H9 (cell line): ENCODE measurements at regions not wholly inside any gene's neighbourhood (a gene's known extent, or its start where the extent isn't known, plus 50 kb on each side); places are given as distances from the start of the nearest gene placed in this dataset.
"Not testable (repeated sequence)": the region's sequence is repeated elsewhere in the genome, so short reads cannot be mapped to it uniquely, and the experiment has no call there.

ENCODE experiments used
- DNase-seq: peaks from one replicate; pipeline ENCODE4 v3.0.0-alpha.2; 2017
- H2AFZ ChIP-seq: one replicate; pipeline ENCODE4 v1.6.1; 2013; ENCODE audit warnings: mild to moderate bottlenecking, low read length, control low read depth, moderate library complexity
- H2AK5ac ChIP-seq: 2 replicates; pipeline ENCODE4 v1.6.1; 2013; ENCODE audit warnings: low read length, control low read depth, mixed read lengths; ENCODE audit not compliant: insufficient read length
- H2BK120ac ChIP-seq: one replicate; pipeline ENCODE4 v1.6.1; 2013; ENCODE audit warnings: low read depth, mild to moderate bottlenecking, low read length, control low read depth, inconsistent platforms; ENCODE audit not compliant: poor library complexity, severe bottlenecking
- H2BK12ac ChIP-seq: 2 replicates; pipeline ENCODE4 v1.6.1; 2013; ENCODE audit warnings: low read length, control low read depth, mixed read lengths, low read depth; ENCODE audit not compliant: insufficient read length
- H2BK15ac ChIP-seq: 2 replicates; pipeline ENCODE4 v1.6.1; 2013; ENCODE audit warnings: low read depth, low read length, control low read depth
- H2BK20ac ChIP-seq: one replicate; pipeline ENCODE4 v1.6.1; 2013; ENCODE audit warnings: low read depth, mild to moderate bottlenecking, low read length, control low read depth, inconsistent platforms; ENCODE audit not compliant: poor library complexity, severe bottlenecking
- H2BK5ac ChIP-seq: 2 replicates; pipeline ENCODE4 v1.6.1; 2013; ENCODE audit warnings: low read length, control low read depth, mixed read lengths; ENCODE audit not compliant: insufficient read length
- H3K14ac ChIP-seq: 2 replicates; pipeline ENCODE4 v1.6.1; 2013; ENCODE audit warnings: low read length, control low read depth; ENCODE audit not compliant: insufficient read depth
- H3K18ac ChIP-seq: 2 replicates; pipeline ENCODE4 v1.6.1; 2013; ENCODE audit warnings: low read depth, mild to moderate bottlenecking, mixed read lengths, low read length, control low read depth; ENCODE audit not compliant: insufficient read length
- H3K23ac ChIP-seq: 2 replicates; pipeline ENCODE4 v1.6.1; 2013; ENCODE audit warnings: low read length, control low read depth, mixed read lengths, low read depth; ENCODE audit not compliant: insufficient read length
- H3K23me2 ChIP-seq: 2 replicates; pipeline ENCODE4 v1.6.1; 2013; ENCODE audit warnings: low read depth, mild to moderate bottlenecking, mixed read lengths, low read length, control low read depth; ENCODE audit not compliant: insufficient read length, poor library complexity, severe bottlenecking
- H3K27ac ChIP-seq: 2 replicates; pipeline ENCODE4 v1.5.1; 2013; ENCODE audit warnings: low read length, control low read depth, mixed read lengths, low read depth; ENCODE audit not compliant: insufficient read length
- H3K27me3 ChIP-seq: 2 replicates; pipeline ENCODE4 v1.6.1; 2013; ENCODE audit warnings: low read length, control low read depth, inconsistent platforms; ENCODE audit not compliant: insufficient read depth
- H3K4ac ChIP-seq: 2 replicates; pipeline ENCODE4 v1.6.1; 2013; ENCODE audit warnings: low read depth, mild to moderate bottlenecking, control low read depth, inconsistent platforms, low read length, moderate library complexity
- H3K4me1 ChIP-seq: 2 replicates; pipeline ENCODE4 v1.6.1; 2013; ENCODE audit warnings: low read length, control low read depth, inconsistent platforms; ENCODE audit not compliant: insufficient read depth
- H3K4me2 ChIP-seq: 2 replicates; pipeline ENCODE4 v1.6.1; 2013; ENCODE audit warnings: low read length, control low read depth, mixed read lengths; ENCODE audit not compliant: insufficient read length, insufficient read depth
- H3K56ac ChIP-seq: 2 replicates; pipeline ENCODE4 v1.6.1; 2013; ENCODE audit warnings: low read depth, mild to moderate bottlenecking, mixed read lengths, low read length, control low read depth; ENCODE audit not compliant: insufficient read length
- H3K79me1 ChIP-seq: 2 replicates; pipeline ENCODE4 v1.6.1; 2013; ENCODE audit warnings: low read depth, mild to moderate bottlenecking, moderate library complexity, low read length, control low read depth, inconsistent platforms; ENCODE audit not compliant: insufficient read depth, poor library complexity, severe bottlenecking
- H3K79me2 ChIP-seq: 2 replicates; pipeline ENCODE4 v1.6.1; 2013; ENCODE audit warnings: low read length, control low read depth, inconsistent platforms; ENCODE audit not compliant: insufficient read depth
- H3K9ac ChIP-seq: 2 replicates; pipeline ENCODE4 v1.6.1; 2013; ENCODE audit warnings: low read length, control low read depth, mixed read lengths; ENCODE audit not compliant: insufficient read length; ENCODE audit errors: extremely low read depth
- H3K9me3 ChIP-seq: one replicate; pipeline ENCODE4 v1.6.1; 2013; ENCODE audit warnings: low read depth, low read length, inconsistent platforms; ENCODE audit not compliant: control insufficient read depth
- H3T11ph ChIP-seq: one replicate; pipeline ENCODE4 v1.6.1; 2013; ENCODE audit warnings: mild to moderate bottlenecking, low read length, control low read depth, inconsistent platforms
- H4K20me1 ChIP-seq: one replicate; pipeline ENCODE4 v1.6.1; 2013; ENCODE audit not compliant: control insufficient read depth, insufficient read length, insufficient read depth
- H4K5ac ChIP-seq: 2 replicates; pipeline ENCODE4 v1.6.1; 2013; ENCODE audit warnings: low read depth, mild to moderate bottlenecking, mixed read lengths, low read length, control low read depth; ENCODE audit not compliant: insufficient read length
- H4K8ac ChIP-seq: replicated peaks from 2 replicates; pipeline ENCODE4 v1.6.1; 2013; ENCODE audit warnings: low read length, control low read depth, mixed read lengths, low read depth; ENCODE audit not compliant: insufficient read length
- H4K91ac ChIP-seq: 2 replicates; pipeline ENCODE4 v1.6.1; 2013; ENCODE audit warnings: low read depth, mild to moderate bottlenecking, moderate library complexity, mixed read lengths, low read length, control low read depth; ENCODE audit not compliant: insufficient read length
- H3K27ac Mint-ChIP-seq, 3 experiments: 2 replicates in 2 of 3; 3 replicates in 1 of 3; pipeline ENCODE4 v1.8.0; 2020 to 2021; ENCODE audit warnings: mixed read lengths in 3 of 3, mild to moderate bottlenecking in 1 of 3, moderate library complexity in 1 of 3
- H3K27me3 Mint-ChIP-seq: 2 replicates; pipeline ENCODE4 v1.8.0; 2021; ENCODE audit warnings: low read depth, mild to moderate bottlenecking, moderate library complexity, mixed read lengths
- H3K36me3 Mint-ChIP-seq, 3 experiments: 2 replicates in 2 of 3; 3 replicates in 1 of 3; pipeline ENCODE4 v1.8.0; 2020 to 2021; ENCODE audit warnings: low read depth in 3 of 3, mixed read lengths in 3 of 3; ENCODE audit not compliant: insufficient read depth in 1 of 3
- H3K4me1 Mint-ChIP-seq, 2 experiments: 2 replicates each; pipeline ENCODE4 v1.8.0; 2020; ENCODE audit warnings: mixed read lengths in 2 of 2
- H3K4me3 Mint-ChIP-seq, 2 experiments: 2 replicates in 1 of 2; 3 replicates in 1 of 2; pipeline ENCODE4 v1.8.0; 2020 to 2021; ENCODE audit warnings: mild to moderate bottlenecking in 2 of 2, mixed read lengths in 2 of 2, moderate library complexity in 1 of 2
- H3K9me3 Mint-ChIP-seq, 2 experiments: 2 replicates in 1 of 2; 3 replicates in 1 of 2; pipeline ENCODE4 v1.8.0; 2020; ENCODE audit warnings: mild to moderate bottlenecking in 2 of 2, mixed read lengths in 2 of 2, moderate library complexity in 1 of 2
- WGBS: extraction: QIAGEN DNeasy Blood & Tissue Kit; methylation state at CpG from one replicate; pipeline ENCODE4 v1.1.7; 2013; ENCODE audit warnings: missing lambda C conversion rate, low lambda C conversion rate, mixed read lengths; ENCODE audit not compliant: insufficient read length; ENCODE audit errors: extremely low coverage; 5-methylcytosine and 5-hydroxymethylcytosine counted together
- TF ChIP-seq, protein P1 (sequence below): fragments of 200-600 bp; sonication (generic); conservative IDR thresholded peaks from 3 replicates; pipeline ENCODE4 v1.8.0; 2021; ENCODE audit warnings: antibody characterized with exemption, mild to moderate bottlenecking

DNA sequence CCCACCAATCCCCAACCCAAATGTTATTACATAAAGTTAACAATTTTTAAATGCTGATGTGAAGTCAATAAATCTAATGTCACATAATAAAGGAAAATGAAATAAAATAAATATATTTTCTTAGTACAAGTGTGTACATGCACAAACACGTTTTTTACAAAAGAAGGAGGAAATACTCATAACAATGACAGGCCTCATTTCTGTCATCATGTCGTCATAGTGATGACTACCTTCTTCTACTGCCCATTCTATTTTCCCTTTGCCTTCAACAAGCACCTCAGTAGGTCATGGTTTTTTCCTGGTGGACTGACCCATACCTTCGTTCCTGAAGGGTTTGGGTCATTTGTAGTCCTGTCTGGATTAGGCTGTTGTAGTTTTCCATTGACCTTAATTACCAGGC, 185.3 kb upstream of the IPO5 start:
- no CpG with 5 or more reads among the region's 3 CpGs for WGBS
- no peak for DNase-seq
- H3K27ac Mint-ChIP-seq = no peak overlapping the region

GRCh38 chr13:97770231-97770630, 183.2 kb upstream of the IPO5 start:
- not testable (repeated sequence) for H3K4ac ChIP-seq, H4K5ac ChIP-seq, H2AFZ ChIP-seq, H3K4me1 ChIP-seq, H3K27me3 ChIP-seq, H2BK20ac ChIP-seq, H3K36me3 Mint-ChIP-seq, H3K56ac ChIP-seq, H3K79me2 ChIP-seq, H2BK120ac ChIP-seq, H3K23me2 ChIP-seq, H3K79me1 ChIP-seq, H3K9me3 ChIP-seq, H4K8ac ChIP-seq, H3K4me3 Mint-ChIP-seq, H4K20me1 ChIP-seq, H3K9ac ChIP-seq, H3K14ac ChIP-seq, H3K27ac Mint-ChIP-seq, H2BK5ac ChIP-seq, H4K91ac ChIP-seq, H3K18ac ChIP-seq, H3K27me3 Mint-ChIP-seq, H3K27ac ChIP-seq, H2AK5ac ChIP-seq, H3K23ac ChIP-seq, H3K9me3 Mint-ChIP-seq, H2BK12ac ChIP-seq, H3K4me1 Mint-ChIP-seq, H2BK15ac ChIP-seq, DNase-seq, H3K4me2 ChIP-seq, H3T11ph ChIP-seq
- WGBS = no CpG with 5 or more reads among the region's 5 CpGs

More for the DNA sequence above, 185.3 kb upstream of the IPO5 start:
- peaks cover 3 to 5% of the 10 kb centered on the region in 2 experiments; a peak in 4 of 5 replicates for H3K9me3 Mint-ChIP-seq
- H2BK20ac ChIP-seq = no peak overlapping the region
- H3K4me2 ChIP-seq = no peak overlapping the region
- H3K14ac ChIP-seq = no peak overlapping the region
- no peaks in the 10 kb centered on the region; a peak in 1 of 7 replicates for H3K36me3 Mint-ChIP-seq
- H3K23ac ChIP-seq = no peak overlapping the region
- H3K27me3 Mint-ChIP-seq = no peaks in the 10 kb centered on the region
- H3K79me1 ChIP-seq = no peaks in the 10 kb centered on the region
- no peak overlapping the region for H2BK120ac ChIP-seq
- H4K5ac ChIP-seq = no peak overlapping the region
- no peaks in the 10 kb centered on the region for H4K20me1 ChIP-seq
- H3T11ph ChIP-seq = no peak overlapping the region
- no peak overlapping the region for H2BK15ac ChIP-seq
- no peaks in the 10 kb centered on the region for H3K23me2 ChIP-seq
- no peak overlapping the region for H2AFZ ChIP-seq
- no peaks in the 10 kb centered on the region for H3K79me2 ChIP-seq
- no peaks in the 10 kb centered on the region for H3K27me3 ChIP-seq
- no peak overlapping the region for H3K27ac ChIP-seq
- H4K91ac ChIP-seq = no peak overlapping the region
- H2AK5ac ChIP-seq = no peak overlapping the region
- TF ChIP-seq, protein P1, sequence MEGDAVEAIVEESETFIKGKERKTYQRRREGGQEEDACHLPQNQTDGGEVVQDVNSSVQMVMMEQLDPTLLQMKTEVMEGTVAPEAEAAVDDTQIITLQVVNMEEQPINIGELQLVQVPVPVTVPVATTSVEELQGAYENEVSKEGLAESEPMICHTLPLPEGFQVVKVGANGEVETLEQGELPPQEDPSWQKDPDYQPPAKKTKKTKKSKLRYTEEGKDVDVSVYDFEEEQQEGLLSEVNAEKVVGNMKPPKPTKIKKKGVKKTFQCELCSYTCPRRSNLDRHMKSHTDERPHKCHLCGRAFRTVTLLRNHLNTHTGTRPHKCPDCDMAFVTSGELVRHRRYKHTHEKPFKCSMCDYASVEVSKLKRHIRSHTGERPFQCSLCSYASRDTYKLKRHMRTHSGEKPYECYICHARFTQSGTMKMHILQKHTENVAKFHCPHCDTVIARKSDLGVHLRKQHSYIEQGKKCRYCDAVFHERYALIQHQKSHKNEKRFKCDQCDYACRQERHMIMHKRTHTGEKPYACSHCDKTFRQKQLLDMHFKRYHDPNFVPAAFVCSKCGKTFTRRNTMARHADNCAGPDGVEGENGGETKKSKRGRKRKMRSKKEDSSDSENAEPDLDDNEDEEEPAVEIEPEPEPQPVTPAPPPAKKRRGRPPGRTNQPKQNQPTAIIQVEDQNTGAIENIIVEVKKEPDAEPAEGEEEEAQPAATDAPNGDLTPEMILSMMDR = no peak
- no peak overlapping the region for H4K8ac ChIP-seq
- H2BK5ac ChIP-seq = no peak overlapping the region
- H3K18ac ChIP-seq = no peak overlapping the region
- H3K4me1 ChIP-seq = no peaks in the 10 kb centered on the region
- H3K4me1 Mint-ChIP-seq = no peaks in the 10 kb centered on the region
- H3K4ac ChIP-seq = no peak overlapping the region
- no peak overlapping the region for H3K56ac ChIP-seq
- H3K9ac ChIP-seq = no peak overlapping the region
- H2BK12ac ChIP-seq = no peak overlapping the region
- H3K4me3 Mint-ChIP-seq = no peak overlapping the region
- no peaks in the 10 kb centered on the region for H3K9me3 ChIP-seq
